KMS-11 (cell line): ENCODE measurements at regions not wholly inside any gene's neighbourhood (a gene's known extent, or its start where the extent isn't known, plus 50 kb on each side); places are given as distances from the start of the nearest gene placed in this dataset.

Experiments used
- H2AFZ ChIP-seq: fragments of 200-600 bp; sonication (generic); 2 replicates; pipeline ENCODE4 v1.6.1; 2016; ENCODE audit warnings: antibody characterized with exemption, mixed run types, low read depth
- H3K27ac ChIP-seq: fragments of 200-600 bp; sonication (generic); 2 replicates; pipeline ENCODE4 v1.6.1; 2016; ENCODE audit warnings: mild to moderate bottlenecking, mixed run types
- H3K27me3 ChIP-seq: fragments of 200-600 bp; sonication (generic); 2 replicates; pipeline ENCODE4 v1.6.1; 2017; ENCODE audit warnings: mild to moderate bottlenecking, low read depth, mixed run types, moderate library complexity; ENCODE audit not compliant: insufficient read depth
- H3K36me3 ChIP-seq: fragments of 200-600 bp; sonication (generic); 2 replicates; pipeline ENCODE4 v1.6.1; 2017; ENCODE audit warnings: mild to moderate bottlenecking, mixed run types; ENCODE audit not compliant: insufficient read depth
- H3K4me1 ChIP-seq: fragments of 200-600 bp; sonication (generic); 2 replicates; pipeline ENCODE4 v1.6.1; 2016; ENCODE audit warnings: mild to moderate bottlenecking, low read depth, mixed run types; ENCODE audit not compliant: poor library complexity, severe bottlenecking
- H3K4me2 ChIP-seq: fragments of 200-600 bp; sonication (generic); 2 replicates; pipeline ENCODE4 v1.7.0; 2016; ENCODE audit warnings: mild to moderate bottlenecking, mixed run types
- H3K4me3 ChIP-seq: fragments of 200-600 bp; sonication (generic); IDR thresholded peaks from 2 replicates; pipeline ENCODE4 v1.6.1; 2017; ENCODE audit warnings: low read depth, low read length, mixed read lengths; ENCODE audit not compliant: insufficient read depth
- H3K79me2 ChIP-seq: fragments of 200-600 bp; sonication (generic); 2 replicates; pipeline ENCODE4 v1.6.1; 2016; ENCODE audit warnings: low read depth, mixed run types; ENCODE audit not compliant: insufficient read depth
- H3K9ac ChIP-seq: fragments of 200-600 bp; sonication (generic); 2 replicates; pipeline ENCODE4 v1.6.1; 2016; ENCODE audit warnings: mild to moderate bottlenecking, mixed run types
- H4K20me1 ChIP-seq: fragments of 200-600 bp; sonication (generic); 2 replicates; pipeline ENCODE4 v1.6.1; 2016; ENCODE audit warnings: mild to moderate bottlenecking, mixed run types; ENCODE audit not compliant: insufficient read depth
- TF ChIP-seq, protein P1 (sequence below): fragments of 200-600 bp; sonication (generic); conservative IDR thresholded peaks from 2 replicates; pipeline ENCODE4 v1.6.1; 2017; ENCODE audit warnings: low read depth, mild to moderate bottlenecking, antibody characterized with exemption, low read length, moderate library complexity, mixed read lengths

DNA sequence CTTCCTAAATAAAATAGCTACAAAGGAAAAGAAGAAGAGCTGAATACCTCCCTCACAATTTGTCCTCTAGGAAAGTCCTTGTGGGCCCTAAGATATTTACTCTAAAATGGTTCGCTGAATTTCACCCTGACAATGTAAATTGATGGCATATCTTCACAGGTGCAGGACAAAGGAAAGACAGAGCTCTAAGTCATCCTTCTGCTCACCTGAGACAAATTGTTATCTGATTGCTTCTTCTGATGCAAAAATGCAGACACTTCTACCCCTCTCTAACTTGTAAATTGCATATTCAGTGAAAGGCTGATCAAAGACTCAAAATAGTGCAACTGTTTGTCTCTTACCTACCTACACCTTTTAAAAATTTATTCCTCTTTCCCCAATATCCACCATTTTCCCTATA is 747.2 kb upstream of the PRR20A start:
- Histone ChIP-seq H3K79me2 (no peaks in the 10 kb centered on the region), H2AFZ (no peak overlapping the region), H3K4me2 (no peak overlapping the region), H3K9ac (no peak overlapping the region), H3K27ac (no peak overlapping the region), H3K4me3 (no peak overlapping the region), H3K36me3 (no peaks in the 10 kb centered on the region), H3K27me3 (no peaks in the 10 kb centered on the region), H3K4me1 (no peaks in the 10 kb centered on the region), H4K20me1 (no peaks in the 10 kb centered on the region)
- TF ChIP-seq, protein P1, sequence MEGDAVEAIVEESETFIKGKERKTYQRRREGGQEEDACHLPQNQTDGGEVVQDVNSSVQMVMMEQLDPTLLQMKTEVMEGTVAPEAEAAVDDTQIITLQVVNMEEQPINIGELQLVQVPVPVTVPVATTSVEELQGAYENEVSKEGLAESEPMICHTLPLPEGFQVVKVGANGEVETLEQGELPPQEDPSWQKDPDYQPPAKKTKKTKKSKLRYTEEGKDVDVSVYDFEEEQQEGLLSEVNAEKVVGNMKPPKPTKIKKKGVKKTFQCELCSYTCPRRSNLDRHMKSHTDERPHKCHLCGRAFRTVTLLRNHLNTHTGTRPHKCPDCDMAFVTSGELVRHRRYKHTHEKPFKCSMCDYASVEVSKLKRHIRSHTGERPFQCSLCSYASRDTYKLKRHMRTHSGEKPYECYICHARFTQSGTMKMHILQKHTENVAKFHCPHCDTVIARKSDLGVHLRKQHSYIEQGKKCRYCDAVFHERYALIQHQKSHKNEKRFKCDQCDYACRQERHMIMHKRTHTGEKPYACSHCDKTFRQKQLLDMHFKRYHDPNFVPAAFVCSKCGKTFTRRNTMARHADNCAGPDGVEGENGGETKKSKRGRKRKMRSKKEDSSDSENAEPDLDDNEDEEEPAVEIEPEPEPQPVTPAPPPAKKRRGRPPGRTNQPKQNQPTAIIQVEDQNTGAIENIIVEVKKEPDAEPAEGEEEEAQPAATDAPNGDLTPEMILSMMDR, result no peak

DNA sequence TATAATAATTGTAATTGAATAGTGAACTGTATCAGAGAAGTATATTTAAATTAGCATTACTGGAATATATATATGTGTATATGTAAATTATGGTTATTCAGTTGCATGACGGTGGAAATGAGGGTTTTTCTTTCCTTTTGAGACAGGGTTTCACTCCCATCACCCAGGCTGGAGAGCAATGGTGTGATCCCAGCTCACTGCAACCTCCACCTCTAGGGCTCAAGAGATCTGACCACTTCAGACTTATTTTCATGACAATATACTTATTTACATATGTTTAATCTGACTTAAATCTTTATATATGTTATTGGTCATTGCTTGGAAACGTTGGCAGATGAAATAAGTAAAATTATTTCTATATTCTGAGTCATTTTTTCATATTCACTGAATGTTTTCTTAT is 744.4 kb upstream of the PRR20A start:
- Histone ChIP-seq H3K27me3 (no peaks in the 10 kb centered on the region), H3K4me1 (no peaks in the 10 kb centered on the region), H2AFZ (no peak overlapping the region), H3K4me2 (no peak overlapping the region), H4K20me1 (no peaks in the 10 kb centered on the region), H3K4me3 (no peak overlapping the region), H3K27ac (no peak overlapping the region), H3K9ac (no peak overlapping the region), H3K79me2 (no peaks in the 10 kb centered on the region), H3K36me3 (no peaks in the 10 kb centered on the region)
- TF ChIP-seq, protein P1, result no peak

DNA sequence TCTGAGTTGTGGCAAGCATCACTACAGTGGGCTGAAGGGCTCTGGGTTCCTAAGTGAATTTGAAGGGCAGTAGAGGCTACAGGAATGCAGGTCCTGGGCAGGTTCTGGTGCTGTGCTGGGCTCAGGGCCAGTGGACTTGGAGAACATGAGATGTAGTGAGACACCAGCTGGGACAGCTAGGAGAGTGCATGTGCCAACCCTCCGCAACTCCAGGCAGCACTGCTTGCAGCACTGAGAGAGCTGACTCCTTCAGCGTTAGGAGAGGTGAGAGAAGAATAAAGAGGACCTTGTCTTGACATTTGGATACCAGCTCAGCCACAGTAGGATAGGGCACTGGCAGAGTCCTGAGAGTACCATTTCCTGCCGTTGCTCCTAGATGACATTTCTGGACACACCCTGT is 739.9 kb upstream of the PRR20A start:
- Histone ChIP-seq H3K79me2 (no peaks in the 10 kb centered on the region), H3K36me3 (no peaks in the 10 kb centered on the region), H3K9ac (no peak overlapping the region), H3K27me3 (no peaks in the 10 kb centered on the region), H2AFZ (no peak overlapping the region), H3K4me1 (no peaks in the 10 kb centered on the region), H3K27ac (no peak overlapping the region), H4K20me1 (no peaks in the 10 kb centered on the region), H3K4me2 (no peak overlapping the region), H3K4me3 (no peak overlapping the region)
- TF ChIP-seq, protein P1, result no peak

DNA sequence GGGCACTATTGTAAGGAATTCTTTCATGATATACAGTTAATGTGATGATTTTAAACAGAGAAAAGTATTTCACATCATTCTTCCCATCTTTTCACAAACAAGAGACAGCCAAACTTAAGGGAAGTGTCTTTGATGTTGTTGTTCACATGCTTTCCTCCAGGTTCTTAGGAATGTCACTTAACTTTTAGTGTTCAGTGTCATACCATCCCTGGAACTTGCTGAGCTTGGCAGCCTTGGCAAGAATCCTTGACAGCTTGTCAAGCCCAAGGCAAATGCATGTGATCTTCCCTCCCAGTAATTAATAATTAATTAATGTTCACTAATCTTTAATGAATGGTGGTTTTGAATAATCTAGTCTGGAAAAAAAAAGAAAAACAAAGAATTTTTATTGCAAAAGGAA is 727.9 kb upstream of the PRR20A start:
- Histone ChIP-seq H4K20me1 (no peaks in the 10 kb centered on the region), H3K27me3 (no peaks in the 10 kb centered on the region), H3K79me2 (no peaks in the 10 kb centered on the region), H3K4me1 (no peaks in the 10 kb centered on the region), H3K36me3 (no peaks in the 10 kb centered on the region), H3K4me3 (no peak overlapping the region), H2AFZ (no peak overlapping the region), H3K9ac (no peak overlapping the region), H3K27ac (no peak overlapping the region), H3K4me2 (no peak overlapping the region)
- TF ChIP-seq, protein P1, result no peak

DNA sequence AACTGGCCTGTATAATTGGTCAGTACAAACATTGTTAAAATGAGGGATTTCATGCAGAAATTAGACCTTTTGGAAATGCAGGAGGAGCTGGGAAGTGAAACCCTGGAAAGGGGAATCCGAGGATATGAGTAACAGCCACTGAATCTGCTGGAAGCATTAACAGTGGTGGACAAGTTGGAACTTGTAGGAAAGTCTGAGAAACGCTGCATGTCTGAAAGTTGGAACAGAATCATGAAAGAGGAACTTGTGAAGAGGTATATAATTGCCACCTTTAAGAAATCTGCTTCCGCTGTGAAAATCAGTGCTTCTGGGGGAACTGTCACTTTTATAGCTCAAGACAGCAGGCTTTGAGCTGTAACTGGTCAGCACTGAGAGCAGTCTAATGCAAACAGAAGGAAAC is 716.5 kb upstream of the PRR20A start:
- Histone ChIP-seq H3K36me3 (no peaks in the 10 kb centered on the region), H4K20me1 (no peaks in the 10 kb centered on the region), H3K79me2 (no peaks in the 10 kb centered on the region), H3K4me2 (no peak overlapping the region), H3K27me3 (no peaks in the 10 kb centered on the region), H2AFZ (no peak overlapping the region), H3K27ac (no peak overlapping the region), H3K4me3 (no peak overlapping the region), H3K9ac (no peak overlapping the region), H3K4me1 (no peaks in the 10 kb centered on the region)
- TF ChIP-seq, protein P1, result no peak
